B cell (primary cell): ENCODE measurements at regions not wholly inside any gene's neighbourhood (a gene's known extent, or its start where the extent isn't known, plus 50 kb on each side); places are given as distances from the start of the nearest gene placed in this dataset.

Experiments used
- ATAC-seq: fragments of 200-7000 bp; cut with Tn5 transposase; one replicate; pipeline ENCODE4 v1.10.0; 2021; ENCODE audit warnings: low read depth, mild to moderate bottlenecking, moderate number of reproducible peaks, moderate library complexity
- CTCF ChIA-PET: fragments of 350-600 bp; sonication (Branson Sonifier 250); formaldehyde crosslinking; loops from one replicate; lab custom pipeline; 2021; ENCODE audit warnings: antibody characterized with exemption, inconsistent platforms; lab: Charles Lee
- POLR2A ChIA-PET: fragments of 350-600 bp; sonication (Branson Sonifier 250); formaldehyde crosslinking; loops from one replicate; lab custom pipeline; 2021; ENCODE audit warnings: antibody characterized with exemption; lab: Charles Lee
- DNase-seq: peaks from one replicate; pipeline ENCODE4 v3.0.0; 2013
- H2AFZ ChIP-seq: 2 replicates; pipeline ENCODE4 v1.6.1; 2012; ENCODE audit warnings: mild to moderate bottlenecking, low read depth, low read length; ENCODE audit not compliant: insufficient read depth, poor library complexity, severe bottlenecking
- H3K27ac ChIP-seq, 2 donors: 1 replicate in 1 of 2; 2 replicates in 1 of 2; pipeline ENCODE4 v1.5.1; 2012 to 2013; ENCODE audit warnings: low read length in 2 of 2, mild to moderate bottlenecking in 2 of 2, moderate library complexity in 1 of 2
- H3K27me3 ChIP-seq, 4 experiments: fragments of 200-600 bp in 1 of 4; sonication (generic) in 1 of 4; replicated peaks in 1 of 4; 1 replicate in 2 of 4; 2 replicates in 2 of 4; pipeline versions ENCODE4 v1.6.1 to v1.7.0; 2013 to 2016; ENCODE audit warnings: low read length in 3 of 4, mild to moderate bottlenecking in 2 of 4, mixed read lengths in 1 of 4, moderate library complexity in 1 of 4; ENCODE audit not compliant: insufficient read depth in 4 of 4, control insufficient read depth in 3 of 4; ENCODE audit errors: control extremely low read depth in 1 of 4
- H3K36me3 ChIP-seq, 2 experiments: replicated peaks in 1 of 2; 1 replicate in 1 of 2; 2 replicates in 1 of 2; pipeline versions ENCODE4 v1.6.1 to v1.7.1; 2013; ENCODE audit warnings: low read length in 1 of 2; ENCODE audit not compliant: insufficient read depth in 2 of 2, control insufficient read depth in 1 of 2; ENCODE audit errors: control extremely low read depth in 1 of 2, extremely low read depth in 1 of 2
- H3K4me1 ChIP-seq, 2 donors: fragments of 200-600 bp in 1 of 2; sonication (generic) in 1 of 2; 1 replicate in 1 of 2; 2 replicates in 1 of 2; pipeline versions ENCODE4 v1.5.1 to v1.6.1; 2013 to 2017; ENCODE audit warnings: low read length in 2 of 2; ENCODE audit not compliant: control insufficient read depth in 2 of 2, insufficient read depth in 2 of 2
- H3K4me2 ChIP-seq: replicated peaks from 2 replicates; pipeline ENCODE3; 2012; ENCODE audit warnings: mild to moderate bottlenecking, low read depth, low read length; ENCODE audit not compliant: poor library complexity, severe bottlenecking
- H3K4me3 ChIP-seq, 5 experiments: fragments of 200-600 bp in 1 of 5; sonication (generic) in 1 of 5; 1 replicate in 3 of 5; 2 replicates in 2 of 5; pipeline versions ENCODE4 v1.5.1 to v1.7.0; 2011 to 2016; ENCODE audit warnings: low read length in 4 of 5, mild to moderate bottlenecking in 4 of 5, low read depth in 2 of 5, control low read depth in 1 of 5, moderate library complexity in 1 of 5; ENCODE audit not compliant: insufficient read depth in 1 of 5; ENCODE audit errors: control extremely low read depth in 1 of 5, extremely low read depth in 1 of 5
- H3K79me2 ChIP-seq: fragments of 200-600 bp; sonication (generic); one replicate; pipeline ENCODE4 v1.6.0; 2016; ENCODE audit warnings: low read length; ENCODE audit not compliant: control insufficient read depth, insufficient read depth
- H3K9ac ChIP-seq: fragments of 200-600 bp; sonication (generic); 2 replicates; pipeline ENCODE4 v1.6.1; 2017; ENCODE audit warnings: mild to moderate bottlenecking, low read length, moderate library complexity
- H3K9me3 ChIP-seq, 3 donors: one replicate each; pipeline versions ENCODE4 v1.6.1 to v1.7.1; 2013; ENCODE audit warnings: low read length in 2 of 3; ENCODE audit not compliant: control insufficient read depth in 2 of 3, insufficient read depth in 1 of 3; ENCODE audit errors: control extremely low read depth in 1 of 3
- H4K20me1 ChIP-seq: 2 replicates; pipeline ENCODE4 v1.6.0; 2012; ENCODE audit warnings: mild to moderate bottlenecking, low read length; ENCODE audit not compliant: insufficient read depth, control insufficient read depth, poor library complexity, severe bottlenecking
- H3K27ac Mint-ChIP-seq: one replicate; pipeline ENCODE4 v1.8.0; 2021; ENCODE audit warnings: mixed read lengths
- H3K27me3 Mint-ChIP-seq: one replicate; pipeline ENCODE4 v1.8.0; 2021; ENCODE audit warnings: mixed read lengths
- H3K4me1 Mint-ChIP-seq: one replicate; pipeline ENCODE4 v1.8.0; 2021; ENCODE audit warnings: mixed read lengths
- H3K4me3 Mint-ChIP-seq: one replicate; pipeline ENCODE4 v1.8.0; 2021; ENCODE audit warnings: mixed read lengths
- H3K9me3 Mint-ChIP-seq: one replicate; pipeline ENCODE4 v1.8.0; 2022; ENCODE audit warnings: mixed read lengths; ENCODE audit not compliant: insufficient read depth
- EZH2 ChIP-seq: IDR thresholded peaks from 2 replicates; pipeline ENCODE4 v1.6.1; 2012; ENCODE audit warnings: borderline replicate concordance, low read depth, mild to moderate bottlenecking, moderate library complexity, low read length; ENCODE audit not compliant: insufficient read depth, poor library complexity, severe bottlenecking
- WGBS: methylation state at CpG from one replicate; pipeline ENCODE4 v1.1.5; 2013; ENCODE audit warnings: missing lambda C conversion rate; ENCODE audit not compliant: insufficient coverage; 5-methylcytosine and 5-hydroxymethylcytosine counted together
- intact Hi-C: fragments of 100-400 bp; cut with micrococcal nuclease; formaldehyde crosslinking; loops from one replicate; pipeline ENCODE4 v1.10.0; 2022
- TF ChIP-seq, protein P1 (sequence below): fragments of 200-600 bp; IDR thresholded peaks from one replicate; pipeline ENCODE4 v1.8.0; 2022; ENCODE audit warnings: antibody characterized with exemption, mild to moderate bottlenecking

DNA sequence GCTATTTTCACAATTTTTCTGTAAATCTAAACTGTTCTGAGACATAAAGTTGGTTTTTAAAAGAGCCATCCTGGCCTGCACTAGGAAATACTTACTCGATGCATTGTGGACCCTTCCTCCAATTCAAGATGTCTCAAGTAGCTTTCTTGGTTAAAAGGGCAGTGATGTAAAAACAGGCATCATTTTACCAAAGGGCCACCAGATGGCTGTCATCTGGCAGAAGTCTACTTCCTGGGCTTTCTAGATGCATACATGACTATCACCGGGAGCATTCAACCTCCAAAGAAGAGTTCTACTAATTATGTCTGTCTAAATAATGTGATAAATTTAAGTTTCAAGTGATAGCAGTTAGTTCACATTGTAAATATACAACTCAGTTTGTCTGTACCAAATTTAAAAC, 96.8 kb upstream of the FRMD6 start:
- Mint-ChIP-seq H3K27me3 (peaks cover 13% of the 10 kb centered on the region), H3K9me3 (no peaks in the 10 kb centered on the region), H3K4me1 (no peaks in the 10 kb centered on the region), H3K27ac (no peak overlapping the region), H3K4me3 (no peak overlapping the region)
- Histone ChIP-seq H4K20me1 (no peaks in the 10 kb centered on the region), H2AFZ (no peak overlapping the region), H3K36me3 (no peaks in the 10 kb centered on the region), H3K9ac (no peak overlapping the region), H3K79me2 (no peaks in the 10 kb centered on the region), H3K4me2 (no peak overlapping the region), H3K4me1 (no peaks in the 10 kb centered on the region), H3K9me3 (no peaks in the 10 kb centered on the region), H3K27me3 (peaks cover 0 to 7% (median 0%) of the 10 kb centered on the region in 4 experiments), H3K4me3 (no peak overlapping the region), H3K27ac (no peak overlapping the region)
- ChIA-PET POLR2A (no interaction called here), CTCF (no interaction called here)
- ATAC-seq (no peak), DNase-seq (no peak)
- WGBS, result 57% methylated on average over 1 of the region's 2 CpGs
- TF ChIP-seq EZH2, result no peak
- TF ChIP-seq, protein P1, sequence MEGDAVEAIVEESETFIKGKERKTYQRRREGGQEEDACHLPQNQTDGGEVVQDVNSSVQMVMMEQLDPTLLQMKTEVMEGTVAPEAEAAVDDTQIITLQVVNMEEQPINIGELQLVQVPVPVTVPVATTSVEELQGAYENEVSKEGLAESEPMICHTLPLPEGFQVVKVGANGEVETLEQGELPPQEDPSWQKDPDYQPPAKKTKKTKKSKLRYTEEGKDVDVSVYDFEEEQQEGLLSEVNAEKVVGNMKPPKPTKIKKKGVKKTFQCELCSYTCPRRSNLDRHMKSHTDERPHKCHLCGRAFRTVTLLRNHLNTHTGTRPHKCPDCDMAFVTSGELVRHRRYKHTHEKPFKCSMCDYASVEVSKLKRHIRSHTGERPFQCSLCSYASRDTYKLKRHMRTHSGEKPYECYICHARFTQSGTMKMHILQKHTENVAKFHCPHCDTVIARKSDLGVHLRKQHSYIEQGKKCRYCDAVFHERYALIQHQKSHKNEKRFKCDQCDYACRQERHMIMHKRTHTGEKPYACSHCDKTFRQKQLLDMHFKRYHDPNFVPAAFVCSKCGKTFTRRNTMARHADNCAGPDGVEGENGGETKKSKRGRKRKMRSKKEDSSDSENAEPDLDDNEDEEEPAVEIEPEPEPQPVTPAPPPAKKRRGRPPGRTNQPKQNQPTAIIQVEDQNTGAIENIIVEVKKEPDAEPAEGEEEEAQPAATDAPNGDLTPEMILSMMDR, result no peak
- intact Hi-C loops, result no loop called here

DNA sequence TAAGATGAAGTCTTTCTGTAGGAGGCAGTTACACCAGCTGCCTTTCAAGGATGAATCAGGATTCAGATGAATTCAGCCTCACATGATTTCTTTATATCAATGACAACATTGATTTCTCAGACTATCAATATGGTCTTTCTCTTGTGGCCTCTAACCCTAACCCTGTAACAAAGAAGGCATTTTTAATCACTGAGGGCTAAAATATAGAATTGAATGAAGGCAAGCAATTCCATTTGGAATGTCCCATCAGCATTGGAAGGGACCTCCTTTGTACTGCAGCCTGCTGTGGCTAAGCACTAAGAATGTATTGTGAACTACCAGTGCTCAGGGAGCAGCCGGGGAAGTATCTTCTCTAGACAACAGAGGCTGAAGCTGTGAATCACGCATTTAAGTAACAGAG, 90.6 kb upstream of the FRMD6 start:
- intact Hi-C loops, result no loop called here
- Histone ChIP-seq H3K9me3 (no peaks in the 10 kb centered on the region), H3K27ac (no peak overlapping the region), H3K4me2 (no peak overlapping the region), H3K9ac (no peak overlapping the region), H3K36me3 (no peaks in the 10 kb centered on the region), H4K20me1 (no peaks in the 10 kb centered on the region), H3K4me1 (no peaks in the 10 kb centered on the region), H2AFZ (no peak overlapping the region), H3K4me3 (no peak overlapping the region), H3K27me3 (no peaks in the 10 kb centered on the region), H3K79me2 (no peaks in the 10 kb centered on the region)
- ChIA-PET POLR2A (no interaction called here), CTCF (no interaction called here)
- Mint-ChIP-seq H3K4me3 (no peak overlapping the region), H3K9me3 (no peaks in the 10 kb centered on the region), H3K4me1 (no peaks in the 10 kb centered on the region), H3K27ac (no peak overlapping the region), H3K27me3 (no peaks in the 10 kb centered on the region)
- TF ChIP-seq, protein P1, result no peak
- no peak for TF ChIP-seq EZH2
- no peak for ATAC-seq
- WGBS, result 90% methylated on average over 2 of the region's 2 CpGs
- no peak for DNase-seq
